ENCODE measurements at regions not wholly inside any gene's neighbourhood (a gene's known extent, or its start where the extent isn't known, plus 50 kb on each side); places are given as distances from the start of the nearest gene placed in this dataset.

DNA sequence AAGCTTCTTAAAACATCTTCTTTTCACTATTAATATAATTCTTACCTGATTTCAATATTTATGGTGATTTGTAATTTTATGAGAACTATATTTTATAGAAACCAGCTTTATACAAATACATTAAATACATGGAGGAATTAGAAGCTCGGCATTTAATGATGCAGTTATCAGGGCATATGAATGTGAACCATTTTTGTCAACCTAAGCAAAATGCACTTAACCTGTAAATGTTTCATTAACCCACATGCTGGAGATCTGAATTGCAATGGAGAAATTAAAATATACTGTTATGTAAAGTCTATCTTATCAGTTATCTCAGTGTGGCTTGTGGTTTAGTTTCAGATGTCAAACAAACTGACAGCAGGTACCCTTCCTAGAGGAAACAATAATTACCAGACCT lies 63.2 kb upstream of the CDH12 start:
- TF ChIP-seq, protein P1, sequence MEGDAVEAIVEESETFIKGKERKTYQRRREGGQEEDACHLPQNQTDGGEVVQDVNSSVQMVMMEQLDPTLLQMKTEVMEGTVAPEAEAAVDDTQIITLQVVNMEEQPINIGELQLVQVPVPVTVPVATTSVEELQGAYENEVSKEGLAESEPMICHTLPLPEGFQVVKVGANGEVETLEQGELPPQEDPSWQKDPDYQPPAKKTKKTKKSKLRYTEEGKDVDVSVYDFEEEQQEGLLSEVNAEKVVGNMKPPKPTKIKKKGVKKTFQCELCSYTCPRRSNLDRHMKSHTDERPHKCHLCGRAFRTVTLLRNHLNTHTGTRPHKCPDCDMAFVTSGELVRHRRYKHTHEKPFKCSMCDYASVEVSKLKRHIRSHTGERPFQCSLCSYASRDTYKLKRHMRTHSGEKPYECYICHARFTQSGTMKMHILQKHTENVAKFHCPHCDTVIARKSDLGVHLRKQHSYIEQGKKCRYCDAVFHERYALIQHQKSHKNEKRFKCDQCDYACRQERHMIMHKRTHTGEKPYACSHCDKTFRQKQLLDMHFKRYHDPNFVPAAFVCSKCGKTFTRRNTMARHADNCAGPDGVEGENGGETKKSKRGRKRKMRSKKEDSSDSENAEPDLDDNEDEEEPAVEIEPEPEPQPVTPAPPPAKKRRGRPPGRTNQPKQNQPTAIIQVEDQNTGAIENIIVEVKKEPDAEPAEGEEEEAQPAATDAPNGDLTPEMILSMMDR (IDR thresholded peaks at IDR 0.05): no peak
- TF ChIP-seq POLR2A (IDR thresholded peaks at IDR 0.05): no peak
